HCT116 (cell line): ENCODE measurements at regions not wholly inside any gene's neighbourhood (a gene's known extent, or its start where the extent isn't known, plus 50 kb on each side); places are given as distances from the start of the nearest gene placed in this dataset.

Experiments
- ATAC-seq: fragments of 200-7000 bp; cut with Tn5 transposase; 2 replicates; pipeline ENCODE4 v1.9.1; 2020; ENCODE audit warnings: mild to moderate bottlenecking, moderate library complexity
- BruUV-seq: library from RNA; stranded (reverse); fragments of 400-500 nt; replicated peaks from 2 replicates; lab custom pipeline; 2021; lab: Mats Ljungman, UMichigan
- CTCF ChIA-PET: fragments of 300-600 bp; sonication (Branson Sonifier 250); formaldehyde crosslinking; loops from one replicate; lab custom pipeline; 2021; ENCODE audit warnings: antibody characterized with exemption; lab: Charles Lee
- POLR2A ChIA-PET: fragments of 300-600, 350-600 bp; sonication (Branson Sonifier 250); formaldehyde crosslinking; loops from one replicate; lab custom pipeline; 2021; ENCODE audit warnings: antibody characterized with exemption; lab: Charles Lee
- RAD21 ChIA-PET, 2 experiments: fragments of 300-600 bp; sonication (Branson Sonifier 250); formaldehyde crosslinking; loops; one replicate each; lab custom pipeline; 2023; ENCODE audit warnings: low total read pairs in 2 of 2; ENCODE audit not compliant: uncharacterized antibody in 2 of 2, unreplicated experiment in 2 of 2, low non-redundant PET in 1 of 2; lab: Charles Lee
- DNase-seq: peaks from one replicate; pipeline ENCODE4 v3.0.0-alpha.2; 2010; ENCODE audit warnings: low read depth, low spot score
- H2AFZ ChIP-seq: fragments of 200-600 bp; shearing (Covaris generic), sonication (generic); 2 replicates; pipeline ENCODE4 v1.6.1; 2017; ENCODE audit warnings: low read depth, mixed run types, mixed read lengths, antibody characterized with exemption, low read length; ENCODE audit not compliant: poor library complexity, severe bottlenecking
- H3K27ac ChIP-seq: 2 replicates; pipeline ENCODE4 v1.5.1; 2012; ENCODE audit warnings: low read depth, low read length
- H3K27me3 ChIP-seq: fragments of 200-600 bp; sonication (generic); 2 replicates; pipeline ENCODE4 v1.6.1; 2016; ENCODE audit warnings: mixed run types, low read length, mixed read lengths; ENCODE audit not compliant: insufficient read depth
- H3K36me3 ChIP-seq, 2 experiments: fragments of 200-500 bp in 1 of 2; fragments of 200-600 bp in 1 of 2; sonication (Bioruptor generic) in 1 of 2; sonication (generic) in 1 of 2; 2 replicates each; pipeline versions ENCODE4 v1.5.1 to v1.6.1; 2014 to 2016; ENCODE audit warnings: low read length in 2 of 2, inconsistent platforms in 1 of 2, mixed read lengths in 1 of 2, mixed run types in 1 of 2; ENCODE audit not compliant: insufficient read depth in 2 of 2, control insufficient read depth in 1 of 2
- H3K4me1 ChIP-seq, 2 experiments: fragments of 200-600 bp in 1 of 2; sonication (generic) in 1 of 2; 2 replicates each; pipeline versions ENCODE4 v1.5.1 to v1.6.1; 2012 to 2017; ENCODE audit warnings: low read length in 2 of 2, inconsistent platforms in 1 of 2, mild to moderate bottlenecking in 1 of 2, mixed read lengths in 1 of 2, mixed run types in 1 of 2, moderate library complexity in 1 of 2; ENCODE audit not compliant: insufficient read depth in 2 of 2, control insufficient read depth in 1 of 2
- H3K4me2 ChIP-seq: fragments of 200-600 bp; sonication (generic); 2 replicates; pipeline ENCODE4 v1.6.1; 2017; ENCODE audit warnings: mixed run types, low read length, mixed read lengths
- H3K4me3 ChIP-seq, 2 experiments: fragments of 200-600 bp in 1 of 2; sonication (generic) in 1 of 2; replicated peaks in 1 of 2; 2 replicates each; pipeline ENCODE4 v1.5.1; 2011 to 2016; ENCODE audit warnings: low read length in 2 of 2, control low read depth in 1 of 2, low read depth in 1 of 2, mild to moderate bottlenecking in 1 of 2, mixed read lengths in 1 of 2, mixed run types in 1 of 2
- H3K79me2 ChIP-seq: fragments of 200-600 bp; sonication (generic); 2 replicates; pipeline ENCODE4 v1.6.1; 2017; ENCODE audit warnings: mild to moderate bottlenecking, mixed run types, low read length, moderate library complexity, mixed read lengths; ENCODE audit not compliant: insufficient read depth
- H3K9ac ChIP-seq: fragments of 200-600 bp; sonication (generic); 2 replicates; pipeline ENCODE4 v1.6.1; 2016; ENCODE audit warnings: low read length, mixed read lengths
- H3K9me2 ChIP-seq: fragments of 200-600 bp; sonication (generic), shearing (Covaris generic); 2 replicates; pipeline ENCODE4 v1.6.1; 2017; ENCODE audit warnings: mixed run types, mild to moderate bottlenecking, moderate library complexity; ENCODE audit not compliant: insufficient read depth
- H3K9me3 ChIP-seq, 2 experiments: fragments of 200-500 bp in 1 of 2; fragments of 200-600 bp in 1 of 2; sonication (Bioruptor generic) in 1 of 2; sonication (generic) in 1 of 2; 2 replicates each; pipeline ENCODE4 v1.6.1; 2014 to 2017; ENCODE audit warnings: low read length in 2 of 2, mixed read lengths in 2 of 2, inconsistent platforms in 1 of 2, low read depth in 1 of 2, mild to moderate bottlenecking in 1 of 2, mixed run types in 1 of 2, moderate library complexity in 1 of 2; ENCODE audit not compliant: control insufficient read depth in 1 of 2, insufficient read depth in 1 of 2
- H4K20me1 ChIP-seq: fragments of 200-600 bp; sonication (generic), shearing (Covaris generic); 2 replicates; pipeline ENCODE4 v1.6.1; 2017; ENCODE audit warnings: mixed run types, mild to moderate bottlenecking, moderate library complexity; ENCODE audit not compliant: insufficient read depth
- ATF3 ChIP-seq: IDR thresholded peaks from 2 replicates; pipeline ENCODE4 v1.6.1; 2012
- CBX3 ChIP-seq: IDR thresholded peaks from 2 replicates; pipeline ENCODE4 v1.6.1; 2012; ENCODE audit warnings: low read depth
- CEBPB ChIP-seq: IDR thresholded peaks from 2 replicates; pipeline ENCODE4 v1.6.1; 2012; ENCODE audit warnings: low read depth
- CTCF ChIP-seq, 3 experiments: fragments of 200-600 bp in 1 of 3; sonication (generic) in 1 of 3; IDR thresholded peaks in 2 of 3; conservative IDR thresholded peaks in 1 of 3; 2 replicates each; pipeline ENCODE4 v1.5.1; 2012 to 2017; ENCODE audit warnings: low read depth in 2 of 3, low read length in 2 of 3, antibody characterized with exemption in 1 of 3, borderline replicate concordance in 1 of 3, control low read depth in 1 of 3, mild to moderate bottlenecking in 1 of 3, mixed read lengths in 1 of 3, mixed run types in 1 of 3, moderate library complexity in 1 of 3; ENCODE audit not compliant: insufficient read depth in 1 of 3
- EGR1 ChIP-seq: IDR thresholded peaks from 2 replicates; pipeline ENCODE4 v1.6.1; 2012; ENCODE audit warnings: low read depth
- ELF1 ChIP-seq: IDR thresholded peaks from 2 replicates; pipeline ENCODE4 v1.6.1; 2012; ENCODE audit warnings: low read depth, borderline replicate concordance
- EZH2 ChIP-seq: fragments of 200-600 bp; sonication (generic); IDR thresholded peaks from 2 replicates; pipeline ENCODE4 v1.6.1; 2017; ENCODE audit warnings: antibody characterized with exemption, mixed run types
- JUND ChIP-seq: IDR thresholded peaks from 2 replicates; pipeline ENCODE4 v1.6.1; 2012
- MAX ChIP-seq: IDR thresholded peaks from 2 replicates; pipeline ENCODE4 v1.6.1; 2012
- POLR2A ChIP-seq: IDR thresholded peaks from 2 replicates; pipeline ENCODE4 v1.7.0; 2011; ENCODE audit warnings: borderline replicate concordance; ENCODE audit not compliant: insufficient read depth, insufficient read length; ENCODE audit errors: extremely low read depth
- POLR2AphosphoS5 ChIP-seq: IDR thresholded peaks from 2 replicates; pipeline ENCODE4 v1.6.1; 2011; ENCODE audit warnings: mild to moderate bottlenecking, low read depth, low read length, moderate library complexity
- RAD21 ChIP-seq: IDR thresholded peaks from 2 replicates; pipeline ENCODE4 v1.6.1; 2012; ENCODE audit warnings: low read depth, mild to moderate bottlenecking
- SIN3A ChIP-seq: IDR thresholded peaks from 2 replicates; pipeline ENCODE4 v1.6.1; 2012; ENCODE audit warnings: low read depth
- SP1 ChIP-seq: IDR thresholded peaks from 2 replicates; pipeline ENCODE4 v1.6.1; 2012; ENCODE audit warnings: low read depth
- SRF ChIP-seq: IDR thresholded peaks from 2 replicates; pipeline ENCODE4 v1.6.1; 2012; ENCODE audit warnings: low read depth
- TCF7L2 ChIP-seq: IDR thresholded peaks from 2 replicates; pipeline ENCODE4 v1.7.0; 2011; ENCODE audit warnings: borderline replicate concordance, inconsistent platforms; ENCODE audit not compliant: insufficient read depth, insufficient read length; ENCODE audit errors: extremely low read depth
- YY1 ChIP-seq: IDR thresholded peaks from 2 replicates; pipeline ENCODE4 v1.6.1; 2011; ENCODE audit warnings: low read length, low read depth, moderate library complexity, mild to moderate bottlenecking; ENCODE audit not compliant: insufficient replicate concordance; ENCODE audit errors: extremely low read depth
- ZFX ChIP-seq: fragments of 450-650 bp; IDR thresholded peaks from 2 replicates; pipeline ENCODE4 v1.6.1; 2017
- ZNF274 ChIP-seq: fragments of 200-500 bp; sonication (Bioruptor generic); IDR thresholded peaks from 2 replicates; pipeline ENCODE4 v1.6.1; 2014; ENCODE audit warnings: mild to moderate bottlenecking, low read depth, low read length, inconsistent platforms
- intact Hi-C: fragments of 100-400 bp; cut with micrococcal nuclease; formaldehyde crosslinking; loops from 2 replicates; pipeline ENCODE4 v1.10.0; 2022

- H3K9me3 ChIP-seq = peaks cover 6 to 8% of the 10 kb centered on the region in 2 experiments; a peak in 2 of 4 replicates
- no peak overlapping the region for H3K27ac ChIP-seq
- no peak for TF ChIP-seq ELF1
- TF ChIP-seq, all 23 proteins: peak for 0
- BruUV-seq = no TSS peak
- Histone ChIP-seq H3K27me3 (no peaks in the 10 kb centered on the region), H3K9ac (no peak overlapping the region), H2AFZ (no peak overlapping the region), H3K4me2 (no peak overlapping the region), H3K36me3 (no peaks in the 10 kb centered on the region), H3K4me3 (no peak overlapping the region), H4K20me1 (no peaks in the 10 kb centered on the region), H3K9me2 (no peaks in the 10 kb centered on the region), H3K4me1 (no peaks in the 10 kb centered on the region), H3K79me2 (no peaks in the 10 kb centered on the region)
- ATAC-seq (no peak), DNase-seq (no peak)
- ChIA-PET POLR2A (no interaction called here), CTCF (no interaction called here), RAD21 (no interaction called here)
- intact Hi-C loops = no loop called here
Measured at GRCh38 chr14:87784386-87784785, 208.6 kb downstream of the GALC start.

GRCh38 chr14:87783071-87783470, 209.9 kb downstream of the GALC start:
- no peaks in the 10 kb centered on the region for H4K20me1 ChIP-seq
- intact Hi-C loops = no loop called here
- ChIA-PET CTCF (no interaction called here), RAD21 (no interaction called here), POLR2A (no interaction called here)
- no peaks in the 10 kb centered on the region for H3K4me1 ChIP-seq
- H3K27me3 ChIP-seq = no peaks in the 10 kb centered on the region
- ATAC-seq (no peak), DNase-seq (no peak)
- no peak overlapping the region for H3K4me3 ChIP-seq
- no peak overlapping the region for H3K9ac ChIP-seq
- H3K9me2 ChIP-seq = no peaks in the 10 kb centered on the region
- no peak overlapping the region for H3K4me2 ChIP-seq
- peaks cover 3 to 8% of the 10 kb centered on the region in 2 experiments; a peak in 2 of 4 replicates for H3K9me3 ChIP-seq
- BruUV-seq = no TSS peak
- no peak overlapping the region for H2AFZ ChIP-seq
- no peak overlapping the region for H3K27ac ChIP-seq
- H3K36me3 ChIP-seq = no peaks in the 10 kb centered on the region
- no peaks in the 10 kb centered on the region for H3K79me2 ChIP-seq
- TF ChIP-seq MAX = no peak
- TF ChIP-seq SRF = no peak
- TF ChIP-seq CTCF (IDR thresholded peaks at IDR 0.05 in 2 of 3, conservative IDR thresholded peaks at IDR 0.05 in 1 of 3; ENCODE audit: borderline replicate concordance in 1 of 3, insufficient read depth in 1 of 3, low read depth in 2 of 3, low read length in 2 of 3) = no peak
- no peak for TF ChIP-seq SP1
- no peak for TF ChIP-seq TCF7L2
- no peak for TF ChIP-seq RAD21
- TF ChIP-seq JUND = no peak
- no peak for TF ChIP-seq EGR1
- TF ChIP-seq POLR2A = no peak
- TF ChIP-seq CEBPB = no peak
- TF ChIP-seq ZNF274 = no peak
- TF ChIP-seq EZH2 = no peak
- TF ChIP-seq ATF3 = no peak
- TF ChIP-seq CBX3 = no peak
- TF ChIP-seq SIN3A = no peak
- TF ChIP-seq POLR2AphosphoS5 = no peak
- TF ChIP-seq YY1 = no peak
- no peak for TF ChIP-seq ZFX
